ENCODE measurements at regions not wholly inside any gene's neighbourhood (a gene's known extent, or its start where the extent isn't known, plus 50 kb on each side); places are given as distances from the start of the nearest gene placed in this dataset.
"Not testable (repeated sequence)": the region's sequence is repeated elsewhere in the genome, so short reads cannot be mapped to it uniquely, and the experiment has no call there.

- no peak for DNase-seq
These were observed 273.1 kb upstream of the FANCL start for GRCh38 chr2:58514252-58514651.

GRCh38 chr2:58512878-58513277 is 271.8 kb upstream of the FANCL start:
- DNase-seq, result no peak

GRCh38 chr2:58508006-58508405 is 266.9 kb upstream of the FANCL start:
- DNase-seq, result no peak

GRCh38 chr2:58503918-58504317 is 262.8 kb upstream of the FANCL start:
- DNase-seq, result no peak

GRCh38 chr2:58502931-58503330 is 261.8 kb upstream of the FANCL start:
- no peak for DNase-seq

GRCh38 chr2:58501371-58502160 is 260.4 kb upstream of the FANCL start:
- no peak for DNase-seq

- DNase-seq, result no peak
These were observed 256.0 kb upstream of the FANCL start for GRCh38 chr2:58497168-58497567.

- no peak for DNase-seq
These were observed 254.7 kb upstream of the FANCL start for GRCh38 chr2:58495806-58496205.

GRCh38 chr2:58494071-58494501 is 253.0 kb upstream of the FANCL start:
- no peak for DNase-seq

GRCh38 chr2:58484629-58485028 is 243.5 kb upstream of the FANCL start:
- no peak for DNase-seq

- peak in 1 of 3 donors; percentile 39 for DNase-seq
These were observed 243.1 kb upstream of the FANCL start for GRCh38 chr2:58484221-58484620.

- no peak for DNase-seq
These were observed 242.2 kb upstream of the FANCL start for GRCh38 chr2:58483307-58483706.

- DNase-seq, result no peak
These were observed 240.5 kb upstream of the FANCL start for GRCh38 chr2:58481670-58482069.

GRCh38 chr2:58480141-58480540 is 239.0 kb upstream of the FANCL start:
- no peak for DNase-seq

GRCh38 chr2:58479535-58480140 is 238.5 kb upstream of the FANCL start:
- DNase-seq, result no peak

GRCh38 chr2:58476556-58476955 is 235.4 kb upstream of the FANCL start:
- no peak for DNase-seq

GRCh38 chr2:58475756-58476155 is 234.6 kb upstream of the FANCL start:
- DNase-seq, result no peak

- DNase-seq, result no peak
These were observed 232.0 kb upstream of the FANCL start for GRCh38 chr2:58473165-58473564.

- DNase-seq, result no peak
These were observed 225.7 kb upstream of the FANCL start for GRCh38 chr2:58466804-58467203.

- not testable (repeated sequence) for DNase-seq
These were observed 224.9 kb upstream of the FANCL start for GRCh38 chr2:58466021-58466420.

GRCh38 chr2:58460670-58461069 is 219.5 kb upstream of the FANCL start:
- no peak for DNase-seq

- DNase-seq, result no peak
These were observed 208.3 kb upstream of the FANCL start for GRCh38 chr2:58449286-58450010.

GRCh38 chr2:58448845-58449244 is 207.7 kb upstream of the FANCL start:
- DNase-seq, result no peak

Data from muscle of back (tissue), 3 donors.